GM10266 (cell line): ENCODE measurements at regions not wholly inside any gene's neighbourhood (a gene's known extent, or its start where the extent isn't known, plus 50 kb on each side); places are given as distances from the start of the nearest gene placed in this dataset.
A peak's percentile ranks its signal among the peaks of the same experiment; 100 is the strongest.
"Not testable (repeated sequence)": the region's sequence is repeated elsewhere in the genome, so short reads cannot be mapped to it uniquely, and the experiment has no call there.

ENCODE experiments used
- DNase-seq: peaks from one replicate; pipeline ENCODE4 v3.0.0; 2012; ENCODE audit errors: extremely low spot score
- TF ChIP-seq, protein P1 (sequence below): IDR thresholded peaks from 2 replicates; pipeline ENCODE4 v1.5.1; 2012; ENCODE audit warnings: mild to moderate bottlenecking, low read depth; ENCODE audit not compliant: control insufficient read depth, insufficient read depth; ENCODE audit errors: missing control alignments

DNA sequence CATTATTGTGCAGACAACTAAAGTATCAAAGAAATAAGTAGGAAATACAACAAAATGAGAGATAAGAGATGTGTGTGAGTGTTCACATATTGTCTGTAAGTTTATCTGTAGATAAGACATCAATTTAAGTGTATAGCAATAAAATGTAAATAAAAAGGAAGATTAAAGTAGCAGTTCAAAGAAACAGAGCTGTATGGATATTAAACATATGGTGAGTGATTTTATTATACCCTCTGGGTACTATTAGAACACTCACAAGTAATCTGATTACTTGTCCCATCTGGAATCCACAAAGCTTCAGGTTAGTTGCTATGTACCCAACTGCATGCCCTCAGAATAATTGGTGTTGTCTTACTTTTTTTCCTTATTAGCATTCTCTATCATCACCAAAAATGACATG lies 747.9 kb upstream of the ADGRL3 start:
- TF ChIP-seq, protein P1, sequence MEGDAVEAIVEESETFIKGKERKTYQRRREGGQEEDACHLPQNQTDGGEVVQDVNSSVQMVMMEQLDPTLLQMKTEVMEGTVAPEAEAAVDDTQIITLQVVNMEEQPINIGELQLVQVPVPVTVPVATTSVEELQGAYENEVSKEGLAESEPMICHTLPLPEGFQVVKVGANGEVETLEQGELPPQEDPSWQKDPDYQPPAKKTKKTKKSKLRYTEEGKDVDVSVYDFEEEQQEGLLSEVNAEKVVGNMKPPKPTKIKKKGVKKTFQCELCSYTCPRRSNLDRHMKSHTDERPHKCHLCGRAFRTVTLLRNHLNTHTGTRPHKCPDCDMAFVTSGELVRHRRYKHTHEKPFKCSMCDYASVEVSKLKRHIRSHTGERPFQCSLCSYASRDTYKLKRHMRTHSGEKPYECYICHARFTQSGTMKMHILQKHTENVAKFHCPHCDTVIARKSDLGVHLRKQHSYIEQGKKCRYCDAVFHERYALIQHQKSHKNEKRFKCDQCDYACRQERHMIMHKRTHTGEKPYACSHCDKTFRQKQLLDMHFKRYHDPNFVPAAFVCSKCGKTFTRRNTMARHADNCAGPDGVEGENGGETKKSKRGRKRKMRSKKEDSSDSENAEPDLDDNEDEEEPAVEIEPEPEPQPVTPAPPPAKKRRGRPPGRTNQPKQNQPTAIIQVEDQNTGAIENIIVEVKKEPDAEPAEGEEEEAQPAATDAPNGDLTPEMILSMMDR = no peak
- no peak for DNase-seq

DNA sequence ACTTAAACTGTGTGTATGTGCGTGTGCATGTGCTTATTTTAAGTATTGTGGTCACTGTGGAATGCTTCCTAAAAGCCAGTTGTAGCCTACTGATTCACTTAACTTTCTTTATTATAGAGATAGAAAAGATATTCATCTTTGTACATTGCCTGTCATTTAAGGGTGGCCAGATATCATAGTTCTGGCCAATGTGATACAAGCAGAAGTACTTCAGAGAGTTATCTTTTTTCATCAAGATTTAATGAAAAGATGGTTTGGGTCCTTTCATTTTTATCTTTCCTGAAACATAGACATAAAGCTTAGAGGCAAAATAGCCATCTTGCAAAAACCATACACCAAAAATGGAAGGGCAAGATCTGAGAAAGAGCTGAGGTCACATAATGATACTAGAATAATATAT lies 744.7 kb upstream of the ADGRL3 start:
- DNase-seq = no peak
- TF ChIP-seq, protein P1 = no peak

GRCh38 chr4:60461551-60461950 lies 738.6 kb upstream of the ADGRL3 start:
- DNase-seq = no peak
- TF ChIP-seq, protein P1 = no peak

DNA sequence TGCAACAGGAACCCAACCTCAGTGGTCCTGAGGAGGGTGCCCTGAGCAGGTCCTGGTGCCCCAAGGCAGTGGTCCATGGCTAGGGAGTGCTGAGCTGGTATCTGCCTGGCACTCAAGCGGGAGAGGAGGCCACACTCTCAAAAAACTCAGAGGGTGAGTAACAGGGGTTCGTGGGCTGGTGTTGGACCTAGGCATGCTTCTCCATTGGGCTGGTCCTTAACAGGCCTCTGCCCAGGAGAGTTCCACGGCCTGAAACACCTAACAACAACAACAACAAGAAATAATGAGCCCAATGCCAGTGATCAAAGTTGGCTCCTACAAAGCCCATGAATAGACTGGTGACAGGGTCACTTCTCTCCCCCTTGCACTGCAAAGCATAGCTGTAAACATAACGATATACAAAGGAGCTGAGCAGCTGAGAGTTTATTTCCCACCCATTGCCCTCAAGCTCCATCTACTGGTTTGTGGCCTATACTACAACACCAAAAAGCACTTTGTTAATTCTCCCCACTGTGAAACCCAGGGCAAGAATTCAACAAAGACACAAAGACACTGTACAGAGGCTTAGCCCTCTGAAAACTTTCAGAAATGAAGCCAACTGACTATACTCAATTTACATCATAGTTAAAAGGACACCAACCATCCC lies 736.1 kb upstream of the ADGRL3 start:
- DNase-seq = no peak
- TF ChIP-seq, protein P1 = peak; percentile 13

DNA sequence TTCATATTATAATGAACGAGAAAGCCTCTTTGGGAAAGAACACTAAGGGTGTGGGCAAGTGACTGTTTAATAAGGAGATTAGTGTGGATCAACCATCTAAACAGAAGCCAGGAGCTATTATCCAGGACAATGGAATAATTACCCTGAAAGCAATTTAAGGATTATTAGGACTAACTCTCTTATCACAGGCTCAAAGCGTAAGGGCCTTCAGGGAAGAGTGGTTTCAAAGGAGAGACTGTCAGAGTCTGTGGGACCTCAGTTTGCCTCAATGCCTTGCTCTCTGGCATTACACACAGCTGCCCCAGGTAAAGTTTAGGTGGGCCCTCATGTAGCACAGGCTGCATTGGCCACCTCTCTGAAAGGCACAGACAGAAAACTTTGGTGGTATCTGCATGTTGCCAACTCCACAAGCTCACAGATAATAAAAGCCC lies 717.2 kb upstream of the ADGRL3 start:
- TF ChIP-seq, protein P1 = no peak
- no peak for DNase-seq

GRCh38 chr4:60485276-60485675 lies 714.9 kb upstream of the ADGRL3 start:
- TF ChIP-seq, protein P1 = no peak

DNA sequence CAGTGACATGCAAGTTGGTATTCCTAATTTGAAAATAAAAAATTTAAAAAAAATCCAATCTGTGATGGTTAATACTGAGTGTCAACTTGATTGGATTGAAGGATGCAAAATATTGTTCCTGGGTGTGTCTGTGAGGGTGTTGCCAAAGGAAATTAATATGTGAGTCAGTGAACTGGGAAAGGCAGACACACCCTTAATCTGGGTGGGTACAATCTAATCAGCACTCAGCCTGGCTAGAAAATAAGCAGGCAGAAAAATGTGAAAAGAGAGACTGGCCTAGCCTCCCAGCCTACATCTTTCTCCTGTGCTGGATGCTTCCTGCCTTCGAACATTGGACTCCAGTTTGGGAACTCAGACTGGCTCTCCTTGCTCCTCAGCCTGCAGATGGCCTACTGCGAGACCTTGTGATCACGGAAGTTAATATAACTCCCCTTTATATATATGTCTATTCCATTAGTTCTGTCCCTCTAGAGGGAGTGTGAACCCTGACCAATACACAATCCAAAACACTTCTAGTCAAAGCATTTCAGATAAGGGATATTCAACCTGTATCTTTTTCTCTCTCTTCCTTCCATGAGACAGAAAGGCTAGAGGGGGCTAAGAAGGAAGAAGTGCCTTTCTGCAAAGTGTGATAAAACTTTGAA lies 712.9 kb upstream of the ADGRL3 start:
- not testable (repeated sequence) for DNase-seq

More at GRCh38 chr4:60485276-60485675, 714.9 kb upstream of the ADGRL3 start:
- no peak for DNase-seq

DNA sequence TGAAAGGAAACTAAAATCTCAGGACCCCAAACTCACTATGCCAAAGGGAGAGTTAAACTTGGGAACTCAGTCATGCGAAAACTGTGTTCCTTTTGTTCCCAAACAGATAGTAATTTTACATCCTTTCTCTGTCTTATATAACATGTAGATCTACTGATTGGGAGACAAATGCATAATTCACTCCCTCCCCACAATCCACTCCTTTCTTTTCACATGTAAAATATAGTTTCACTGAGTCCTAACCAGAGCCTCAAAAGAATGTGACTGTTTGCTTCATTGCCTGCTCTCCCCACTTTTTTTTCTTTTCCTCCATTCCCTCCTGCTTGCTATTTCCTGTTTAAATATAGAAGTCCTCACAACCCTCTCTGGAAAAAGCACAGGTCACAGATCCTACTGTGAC lies 699.3 kb upstream of the ADGRL3 start:
- TF ChIP-seq, protein P1 = no peak
- DNase-seq = no peak
